Stimulated activated CD4-positive, alpha-beta T cell treated with anti-CD3 and anti-CD28 coated beads, Interleukin-4, amount 100 ng/mL, for 48 hours (primary cell): ENCODE measurements at regions not wholly inside any gene's neighbourhood (a gene's known extent, or its start where the extent isn't known, plus 50 kb on each side); places are given as distances from the start of the nearest gene placed in this dataset.
"Not testable (repeated sequence)": the region's sequence is repeated elsewhere in the genome, so short reads cannot be mapped to it uniquely, and the experiment has no call there.

ENCODE experiments used
- DNase-seq, 2 donors: peaks; one replicate each; pipeline ENCODE4 v3.0.0-alpha.2; 2020; ENCODE audit warnings: low read depth in 2 of 2

DNA sequence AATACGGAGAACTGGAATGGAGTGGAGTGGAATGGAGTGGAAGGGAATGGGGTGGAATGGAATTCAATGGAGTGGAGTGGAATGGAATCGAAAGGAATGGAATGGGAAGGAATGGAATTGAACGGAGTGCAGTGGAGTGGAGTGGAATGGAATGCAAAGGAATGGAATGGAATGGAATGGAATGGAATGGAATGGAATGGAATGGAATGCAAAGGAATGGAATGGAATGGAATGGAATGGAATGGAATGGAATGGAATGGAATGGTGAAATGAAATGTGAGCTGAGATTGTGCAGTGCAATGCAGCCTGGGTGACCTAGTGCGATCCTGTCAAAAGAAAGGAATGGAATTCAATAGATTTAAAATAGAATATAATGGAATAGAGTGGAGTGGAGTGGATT is 357.3 kb upstream of the WSB1 start:
- not testable (repeated sequence) for DNase-seq

- DNase-seq, result not testable (repeated sequence)
These were observed 356.1 kb upstream of the WSB1 start for GRCh38 chr17:26937750-26938322.

DNA sequence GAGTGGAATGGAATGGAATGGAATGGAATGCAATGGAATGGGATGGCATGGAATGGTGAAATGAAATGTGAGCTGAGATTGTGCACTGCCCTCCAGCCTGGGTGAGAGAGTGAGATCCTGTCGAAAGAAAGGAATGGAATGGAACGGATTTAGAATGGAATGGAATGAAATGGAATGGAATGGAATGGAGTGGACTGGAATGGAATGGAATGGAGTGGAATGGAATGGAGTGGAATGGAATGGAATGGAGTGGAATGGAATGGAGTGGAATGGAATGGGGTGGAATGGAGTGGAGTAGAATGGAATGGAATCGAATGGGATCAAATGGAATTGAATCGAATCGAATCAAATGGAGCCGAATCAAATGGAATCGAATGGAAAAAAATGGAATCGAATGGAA is 354.2 kb upstream of the WSB1 start:
- DNase-seq, result not testable (repeated sequence)

- not testable (repeated sequence) for DNase-seq
These were observed 353.3 kb upstream of the WSB1 start for GRCh38 chr17:26940587-26940986.

DNA sequence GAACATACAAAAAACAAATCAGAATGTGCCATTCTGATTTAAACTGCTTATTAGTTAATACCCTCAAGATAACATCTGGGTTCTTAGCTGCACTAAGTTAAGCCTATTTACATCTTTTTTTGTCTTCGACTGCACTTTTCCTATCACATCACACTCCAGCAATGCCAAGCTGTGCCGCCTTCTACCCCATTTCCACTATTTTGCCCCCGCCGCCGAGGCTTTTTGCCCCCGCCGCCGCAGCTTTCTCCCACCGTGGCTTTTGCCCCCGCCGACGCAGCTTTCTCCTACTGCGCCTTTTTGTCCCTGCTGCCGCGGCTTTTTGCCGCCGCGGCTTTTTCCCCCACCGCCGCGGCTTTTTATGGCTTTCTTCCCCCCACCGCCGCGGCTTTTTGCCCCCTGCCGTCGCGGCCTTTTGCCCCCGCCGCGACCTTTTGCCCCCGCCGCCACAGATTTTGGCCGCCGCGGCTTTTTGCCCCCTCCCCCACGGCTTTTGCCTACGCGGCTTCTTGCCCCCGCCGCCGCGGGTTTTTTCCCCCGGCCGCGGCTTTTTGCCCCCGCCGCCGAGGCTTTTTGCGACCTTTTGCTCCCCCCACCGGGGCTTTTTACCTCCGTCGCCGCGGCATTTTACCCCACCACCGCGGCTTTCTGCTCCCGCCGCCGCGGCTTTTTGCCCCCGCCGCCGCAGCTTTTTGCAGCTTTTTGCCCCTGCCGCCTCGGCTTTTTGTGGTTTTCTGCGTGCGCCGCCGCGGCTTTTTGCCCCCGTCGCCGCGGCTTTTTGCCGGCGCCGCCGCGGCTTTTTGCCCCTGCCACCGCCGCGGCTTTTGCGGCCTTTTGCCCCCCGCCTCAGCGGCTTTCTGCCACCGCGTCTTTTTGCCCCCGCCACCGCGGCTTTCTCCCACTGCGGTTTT is 331.4 kb upstream of the WSB1 start:
- DNase-seq, result no peak

DNA sequence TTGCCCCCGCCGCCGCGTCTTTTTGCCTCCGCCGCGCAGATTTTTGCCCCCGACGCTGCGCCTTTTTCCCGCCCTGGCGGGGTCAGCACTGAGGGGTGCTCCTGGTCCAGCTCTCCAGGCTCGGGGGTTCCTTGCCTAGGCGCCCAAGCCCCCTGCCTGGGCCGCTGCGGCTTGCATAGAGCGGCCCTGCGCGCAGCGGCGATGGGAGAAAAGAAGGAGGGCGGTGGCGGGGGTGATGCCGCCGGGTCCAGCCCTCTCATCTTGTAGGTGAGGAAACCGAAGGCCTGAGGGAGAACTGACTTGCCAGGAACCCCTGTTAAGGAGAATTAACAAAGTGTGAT is 330.8 kb upstream of the WSB1 start:
- no peak for DNase-seq

DNA sequence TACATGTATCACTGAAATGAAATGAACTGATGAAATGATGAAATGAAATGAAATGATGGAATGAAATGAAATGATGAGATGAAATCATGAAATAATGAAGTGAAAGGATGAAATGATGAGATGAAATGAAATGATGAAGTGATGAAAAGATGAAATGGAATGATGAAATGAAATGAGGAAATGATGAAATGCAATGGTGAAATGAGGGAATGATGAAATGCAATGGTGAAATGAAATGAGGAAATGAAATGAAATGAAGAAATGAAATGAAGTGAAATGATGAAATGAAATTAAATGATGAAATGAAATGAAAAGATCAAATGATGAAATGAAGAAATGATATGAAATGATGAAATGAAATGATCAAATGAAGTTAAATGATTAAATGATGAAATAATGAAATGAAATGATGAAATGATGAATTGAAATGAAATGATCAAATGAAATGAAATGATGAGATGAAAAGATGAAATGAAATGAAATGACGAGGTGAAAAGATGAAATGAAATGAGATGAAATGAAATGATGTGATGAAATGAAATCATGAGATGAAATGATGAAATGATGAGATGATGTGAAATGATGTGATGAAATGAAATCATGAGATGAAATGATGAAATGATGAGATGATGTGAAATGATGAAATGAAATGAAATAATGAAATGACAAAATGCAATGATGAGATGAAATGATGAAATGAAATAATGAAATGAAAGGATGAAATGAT is 327.9 kb upstream of the WSB1 start:
- not testable (repeated sequence) for DNase-seq

DNA sequence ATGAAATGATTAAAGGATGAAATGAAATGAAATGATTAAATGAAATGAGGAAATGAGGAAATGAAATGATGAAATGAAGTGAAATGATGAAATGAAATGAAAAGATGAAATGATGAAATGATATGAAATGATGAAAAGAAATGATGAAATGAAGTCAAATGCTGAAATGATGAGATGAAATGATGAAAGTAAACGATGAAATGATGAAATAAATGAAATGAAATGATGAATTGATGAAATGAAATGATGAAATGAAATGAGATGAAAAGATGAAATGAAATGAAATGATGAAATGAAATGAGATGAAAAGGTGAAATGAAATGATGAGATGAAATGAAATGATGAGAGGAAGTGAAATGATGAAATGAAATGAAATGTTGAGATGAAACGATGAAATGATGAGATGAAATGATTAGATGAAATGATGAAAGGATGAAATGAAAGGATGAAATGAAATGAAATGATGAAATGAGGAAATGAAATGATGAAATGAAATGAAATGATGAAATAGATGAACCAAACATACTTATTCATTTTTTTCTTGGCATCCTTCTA is 327.2 kb upstream of the WSB1 start:
- not testable (repeated sequence) for DNase-seq

DNA sequence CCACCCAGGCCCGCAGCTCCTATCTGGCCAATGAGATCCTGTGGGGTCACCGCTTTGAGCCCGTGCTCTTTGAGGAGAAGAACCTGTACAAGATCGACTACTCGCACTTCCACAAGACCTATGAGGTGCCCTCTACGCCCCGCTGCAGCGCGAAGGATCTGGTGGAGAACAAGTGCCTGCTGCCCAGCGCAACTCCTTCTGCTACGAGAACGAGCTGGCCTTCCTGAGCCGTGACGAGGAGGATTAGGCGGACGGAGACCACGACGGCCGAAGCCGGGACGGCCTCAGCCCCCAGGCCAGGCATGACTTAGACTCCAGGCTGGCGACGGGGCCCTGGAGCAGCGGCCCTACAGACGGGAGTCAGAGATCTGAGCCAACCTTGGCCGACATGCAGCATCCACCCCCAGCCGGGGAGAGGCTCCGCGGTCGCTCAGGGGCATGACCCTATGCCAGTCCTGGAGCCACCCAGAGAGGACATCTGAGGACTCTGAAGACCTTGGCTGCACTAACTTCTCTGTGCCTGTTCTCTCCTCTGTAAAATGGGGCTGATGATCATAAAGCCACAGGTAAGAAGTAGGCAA is 312.0 kb upstream of the WSB1 start:
- not testable (repeated sequence) for DNase-seq

GRCh38 chr17:26982563-26982962 is 311.4 kb upstream of the WSB1 start:
- DNase-seq, result not testable (repeated sequence)

- not testable (repeated sequence) for DNase-seq
These were observed 306.1 kb upstream of the WSB1 start for GRCh38 chr17:26987851-26988250.

GRCh38 chr17:26994648-26995047 is 299.3 kb upstream of the WSB1 start:
- DNase-seq, result not testable (repeated sequence)

GRCh38 chr17:26996146-26996916 is 297.6 kb upstream of the WSB1 start:
- not testable (repeated sequence) for DNase-seq

- not testable (repeated sequence) for DNase-seq
These were observed 286.0 kb upstream of the WSB1 start for GRCh38 chr17:27007734-27008531.

- DNase-seq, result no peak
These were observed 284.8 kb upstream of the WSB1 start for GRCh38 chr17:27009087-27009486.

DNA sequence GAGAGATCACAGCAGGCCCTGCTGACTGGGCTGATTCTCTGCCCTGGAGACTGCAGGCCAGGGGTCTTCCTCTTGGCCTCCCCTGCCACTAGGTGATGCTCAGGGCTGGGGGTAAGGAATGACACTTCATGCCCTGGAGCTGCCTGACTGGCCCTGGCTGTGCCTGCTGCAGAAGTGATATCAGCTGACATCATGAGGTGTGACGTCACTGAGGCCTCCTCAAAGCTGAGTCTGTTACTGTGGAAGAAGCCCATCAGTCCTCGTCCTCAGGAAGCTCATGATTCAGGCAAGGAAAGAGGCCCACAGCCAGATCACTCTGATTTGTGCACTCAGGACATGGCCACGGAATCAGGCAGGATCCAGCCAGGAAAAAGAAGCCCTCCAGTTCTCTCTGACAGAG is 283.8 kb upstream of the WSB1 start:
- DNase-seq, result not testable (repeated sequence)

DNA sequence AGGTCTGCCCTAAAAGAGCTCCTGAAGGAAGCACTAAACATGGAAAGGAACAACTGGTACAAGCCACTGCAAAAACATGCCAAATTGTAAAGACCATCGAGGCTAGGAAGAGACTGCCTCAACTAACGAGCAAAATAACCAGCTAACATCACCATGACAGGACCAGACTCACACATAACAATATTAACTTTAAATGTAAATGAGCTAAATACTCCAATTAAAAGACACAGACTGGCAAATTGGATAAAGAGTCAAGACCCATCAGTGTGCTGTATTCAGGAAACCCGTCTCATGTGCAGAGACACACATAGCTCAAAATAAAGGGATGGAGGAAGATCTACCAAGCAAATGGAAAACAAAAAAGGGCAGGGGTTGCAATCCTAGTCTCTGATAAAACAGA is 263.4 kb upstream of the WSB1 start:
- DNase-seq, result not testable (repeated sequence)

- no peak for DNase-seq
These were observed 255.2 kb upstream of the WSB1 start for GRCh38 chr17:27038676-27039075.

- not testable (repeated sequence) for DNase-seq
These were observed 248.9 kb upstream of the WSB1 start for GRCh38 chr17:27045039-27045438.

GRCh38 chr17:27049104-27049784 is 244.7 kb upstream of the WSB1 start:
- DNase-seq, result peak in 1 of 2 donors; percentile 2
